WERI-Rb-1 (cell line): ENCODE measurements at regions not wholly inside any gene's neighbourhood (a gene's known extent, or its start where the extent isn't known, plus 50 kb on each side); places are given as distances from the start of the nearest gene placed in this dataset.
"Not testable (repeated sequence)": the region's sequence is repeated elsewhere in the genome, so short reads cannot be mapped to it uniquely, and the experiment has no call there.

Experiments
- DNase-seq: peaks from one replicate; pipeline ENCODE4 v3.0.0-alpha.2; 2020
- H3K27ac ChIP-seq: fragments of 250-450 bp; sonication (Bioruptor Pico); 2 replicates; pipeline ENCODE4 v1.5.1; 2020; ENCODE audit warnings: mild to moderate bottlenecking, moderate library complexity
- H3K27me3 ChIP-seq: fragments of 250-450 bp; sonication (Bioruptor Pico); 2 replicates; pipeline ENCODE4 v1.5.1; 2021; ENCODE audit warnings: mild to moderate bottlenecking, low read depth, moderate library complexity; ENCODE audit not compliant: insufficient read depth, severe bottlenecking
- H3K36me3 ChIP-seq: fragments of 250-450 bp; sonication (Bioruptor Pico); 2 replicates; pipeline ENCODE4 v1.5.1; 2020; ENCODE audit warnings: mild to moderate bottlenecking, moderate library complexity
- H3K4me3 ChIP-seq: 2 replicates; pipeline ENCODE4 v1.5.1; 2011; ENCODE audit warnings: low read depth, mild to moderate bottlenecking, control low read depth, low read length
- H3K9me3 ChIP-seq: fragments of 250-450 bp; sonication (Bioruptor Pico); 2 replicates; pipeline ENCODE4 v1.5.1; 2021; ENCODE audit warnings: mild to moderate bottlenecking, moderate library complexity; ENCODE audit not compliant: severe bottlenecking
- CTCF ChIP-seq: IDR thresholded peaks from 2 replicates; pipeline ENCODE4 v1.5.1; 2011; ENCODE audit warnings: low read depth, mild to moderate bottlenecking, control low read depth, inconsistent platforms, low read length

GRCh38 chr3:153567556-153567955, 405.5 kb downstream of the RAP2B start:
- H3K9me3 ChIP-seq: peaks cover 11% of the 10 kb centered on the region
- no peak for TF ChIP-seq CTCF
- DNase-seq: no peak
- H3K27ac ChIP-seq: no peak overlapping the region
- no peak overlapping the region for H3K4me3 ChIP-seq
- H3K27me3 ChIP-seq: no peaks in the 10 kb centered on the region
- H3K36me3 ChIP-seq: no peaks in the 10 kb centered on the region

- H3K36me3 ChIP-seq, H3K9me3 ChIP-seq, DNase-seq, H3K4me3 ChIP-seq, H3K27ac ChIP-seq, H3K27me3 ChIP-seq: not testable (repeated sequence)
These were observed 408.5 kb downstream of the RAP2B start for GRCh38 chr3:153570481-153570880.

GRCh38 chr3:153572165-153572564, 410.1 kb downstream of the RAP2B start:
- Histone ChIP-seq H3K27ac (no peak overlapping the region), H3K4me3 (no peak overlapping the region), H3K27me3 (no peaks in the 10 kb centered on the region), H3K36me3 (no peaks in the 10 kb centered on the region), H3K9me3 (no peaks in the 10 kb centered on the region)
- TF ChIP-seq CTCF: no peak
- no peak for DNase-seq

GRCh38 chr3:153572654-153573053, 410.6 kb downstream of the RAP2B start:
- no peak overlapping the region for H3K4me3 ChIP-seq
- no peak overlapping the region for H3K27ac ChIP-seq
- no peaks in the 10 kb centered on the region for H3K27me3 ChIP-seq
- TF ChIP-seq CTCF: no peak
- no peak for DNase-seq
- H3K9me3 ChIP-seq: no peaks in the 10 kb centered on the region
- no peaks in the 10 kb centered on the region for H3K36me3 ChIP-seq

GRCh38 chr3:153573481-153573880, 411.5 kb downstream of the RAP2B start:
- Histone ChIP-seq H3K27ac (no peak overlapping the region), H3K9me3 (no peaks in the 10 kb centered on the region), H3K4me3 (no peak overlapping the region), H3K27me3 (no peaks in the 10 kb centered on the region), H3K36me3 (no peaks in the 10 kb centered on the region)
- DNase-seq: no peak
- no peak for TF ChIP-seq CTCF

- no peak for DNase-seq
These were observed 412.4 kb downstream of the RAP2B start for GRCh38 chr3:153574445-153574844.

More at GRCh38 chr3:153574445-153574844, 412.4 kb downstream of the RAP2B start:
- TF ChIP-seq CTCF: no peak
- no peak overlapping the region for H3K4me3 ChIP-seq
- no peaks in the 10 kb centered on the region for H3K27me3 ChIP-seq
- no peak overlapping the region for H3K27ac ChIP-seq
- no peaks in the 10 kb centered on the region for H3K9me3 ChIP-seq
- no peaks in the 10 kb centered on the region for H3K36me3 ChIP-seq
